GM23338 (cell line): ENCODE measurements at regions not wholly inside any gene's neighbourhood (a gene's known extent, or its start where the extent isn't known, plus 50 kb on each side); places are given as distances from the start of the nearest gene placed in this dataset.

Experiments
- ATAC-seq: fragments of 200-7000 bp; cut with Tn5 transposase; 3 replicates; pipeline ENCODE4 v1.9.1; 2020
- DNase-seq: peaks from one replicate; pipeline ENCODE4 v3.0.0-alpha.2; 2015; ENCODE audit warnings: low spot score
- H2AFZ ChIP-seq: fragments of 200-600 bp; sonication (generic); 2 replicates; pipeline ENCODE4 v1.8.0; 2016; ENCODE audit warnings: antibody characterized with exemption, mild to moderate bottlenecking, moderate library complexity
- H3F3A ChIP-seq: fragments of 200-600 bp; sonication (generic); replicated peaks from 2 replicates; pipeline ENCODE4 v1.8.0; 2017; ENCODE audit warnings: antibody characterized with exemption, mixed run types, low read depth
- H3K27ac ChIP-seq: fragments of 200-600 bp; sonication (generic); 2 replicates; pipeline ENCODE4 v1.6.1; 2016; ENCODE audit warnings: low read depth
- H3K27me3 ChIP-seq: fragments of 200-600 bp; sonication (generic); 2 replicates; pipeline ENCODE4 v1.8.0; 2016; ENCODE audit warnings: mild to moderate bottlenecking, mixed run types, moderate library complexity; ENCODE audit not compliant: insufficient read depth
- H3K36me3 ChIP-seq: fragments of 200-600 bp; sonication (generic); 2 replicates; pipeline ENCODE4 v1.8.0; 2016; ENCODE audit warnings: mild to moderate bottlenecking; ENCODE audit not compliant: insufficient read depth
- H3K4me1 ChIP-seq: fragments of 200-600 bp; sonication (generic); 2 replicates; pipeline ENCODE4 v1.8.0; 2016; ENCODE audit warnings: mild to moderate bottlenecking, moderate library complexity; ENCODE audit not compliant: insufficient read depth
- H3K4me2 ChIP-seq: fragments of 200-600 bp; sonication (generic); 2 replicates; pipeline ENCODE4 v1.7.1; 2017; ENCODE audit warnings: mixed run types
- H3K4me3 ChIP-seq: fragments of 200-600 bp; sonication (generic); 2 replicates; pipeline ENCODE4 v1.6.1; 2016; ENCODE audit warnings: mixed run types
- H3K79me2 ChIP-seq: fragments of 200-600 bp; sonication (generic); replicated peaks from 2 replicates; pipeline ENCODE4 v1.8.0; 2017; ENCODE audit warnings: mild to moderate bottlenecking; ENCODE audit not compliant: insufficient read depth
- H3K9me2 ChIP-seq: fragments of 200-600 bp; sonication (generic); 2 replicates; pipeline ENCODE4 v1.8.0; 2017; ENCODE audit not compliant: insufficient read depth
- H4K20me1 ChIP-seq: fragments of 200-600 bp; sonication (generic); replicated peaks from 2 replicates; pipeline ENCODE4 v1.8.0; 2017; ENCODE audit warnings: mild to moderate bottlenecking; ENCODE audit not compliant: insufficient read depth
- H3K27ac Mint-ChIP-seq: 2 replicates; pipeline ENCODE4 v1.8.0; 2020; ENCODE audit warnings: inconsistent platforms, mild to moderate bottlenecking, moderate library complexity, mixed read lengths
- H3K27me3 Mint-ChIP-seq: 3 replicates; pipeline ENCODE4 v1.8.0; 2022; ENCODE audit warnings: low read depth, mild to moderate bottlenecking, moderate library complexity, mixed read lengths, inconsistent platforms; ENCODE audit not compliant: insufficient read depth, poor library complexity
- H3K36me3 Mint-ChIP-seq: 3 replicates; pipeline ENCODE4 v1.8.0; 2021; ENCODE audit warnings: low read depth, mild to moderate bottlenecking, inconsistent platforms, moderate library complexity, mixed read lengths
- H3K4me1 Mint-ChIP-seq: 3 replicates; pipeline ENCODE4 v1.8.0; 2020; ENCODE audit warnings: mild to moderate bottlenecking, inconsistent platforms, mixed read lengths
- H3K4me3 Mint-ChIP-seq: 3 replicates; pipeline ENCODE4 v1.8.0; 2021; ENCODE audit warnings: moderate library complexity, mild to moderate bottlenecking, inconsistent platforms, mixed read lengths
- H3K9me3 Mint-ChIP-seq: 3 replicates; pipeline ENCODE4 v1.8.0; 2020; ENCODE audit warnings: moderate library complexity, mild to moderate bottlenecking, inconsistent platforms, mixed read lengths
- CTCF ChIP-seq, 2 experiments: fragments of 200-600 bp in 1 of 2; sonication (generic) in 1 of 2; conservative IDR thresholded peaks; 2 replicates each; pipeline versions ENCODE4 v1.5.1 to v1.6.1; 2016 to 2017; ENCODE audit warnings: antibody characterized with exemption in 2 of 2, low read depth in 2 of 2, mild to moderate bottlenecking in 2 of 2, moderate library complexity in 1 of 2
- NANOG ChIP-seq: IDR thresholded peaks from 2 replicates; pipeline ENCODE4 v1.6.1; 2016; ENCODE audit warnings: antibody characterized with exemption, borderline replicate concordance
- ZNF331 ChIP-seq: fragments of 250-450 bp; sonication (Bioruptor Pico); IDR thresholded peaks from 2 replicates; pipeline ENCODE4 v1.5.0; 2020; ENCODE audit warnings: low read depth, mild to moderate bottlenecking, moderate library complexity
- TF ChIP-seq, protein P1 (sequence below): IDR thresholded peaks from 2 replicates; pipeline ENCODE4 v1.6.1; 2016; ENCODE audit warnings: antibody characterized with exemption
- TF ChIP-seq, protein P2 (sequence below): fragments of 250-450 bp; sonication (Bioruptor Pico); IDR thresholded peaks from 2 replicates; pipeline ENCODE4 v1.5.0; 2020; ENCODE audit warnings: mild to moderate bottlenecking, moderate library complexity

DNA sequence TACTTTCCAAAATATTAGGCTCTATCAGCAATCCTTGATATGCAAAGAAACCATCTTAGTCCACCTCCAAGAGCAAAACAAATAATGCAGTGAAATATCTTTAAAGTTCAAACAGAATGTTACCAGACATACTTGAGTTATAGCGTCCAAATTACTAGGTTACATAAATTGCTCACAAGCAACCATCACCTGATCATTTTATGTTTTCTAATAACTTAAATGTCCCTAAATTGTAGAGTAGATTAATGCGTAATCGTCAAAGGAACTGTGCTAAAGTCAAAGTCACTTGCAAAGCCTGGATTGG lies 350.6 kb upstream of the ARGLU1 start:
- H3K36me3 ChIP-seq, result no peaks in the 10 kb centered on the region
- H3K27me3 Mint-ChIP-seq, result peaks cover 22% of the 10 kb centered on the region
- no peak overlapping the region for H3K4me3 ChIP-seq
- H4K20me1 ChIP-seq, result no peaks in the 10 kb centered on the region
- H3K4me2 ChIP-seq, result peak overlapping the region; percentile 86
- no peak for TF ChIP-seq CTCF (conservative IDR thresholded peaks at IDR 0.05; ENCODE audit: low read depth in 2 of 2)
- no peak for TF ChIP-seq ZNF331
- TF ChIP-seq, protein P1, sequence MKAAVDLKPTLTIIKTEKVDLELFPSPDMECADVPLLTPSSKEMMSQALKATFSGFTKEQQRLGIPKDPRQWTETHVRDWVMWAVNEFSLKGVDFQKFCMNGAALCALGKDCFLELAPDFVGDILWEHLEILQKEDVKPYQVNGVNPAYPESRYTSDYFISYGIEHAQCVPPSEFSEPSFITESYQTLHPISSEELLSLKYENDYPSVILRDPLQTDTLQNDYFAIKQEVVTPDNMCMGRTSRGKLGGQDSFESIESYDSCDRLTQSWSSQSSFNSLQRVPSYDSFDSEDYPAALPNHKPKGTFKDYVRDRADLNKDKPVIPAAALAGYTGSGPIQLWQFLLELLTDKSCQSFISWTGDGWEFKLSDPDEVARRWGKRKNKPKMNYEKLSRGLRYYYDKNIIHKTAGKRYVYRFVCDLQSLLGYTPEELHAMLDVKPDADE, result no peak
- TF ChIP-seq, protein P2, sequence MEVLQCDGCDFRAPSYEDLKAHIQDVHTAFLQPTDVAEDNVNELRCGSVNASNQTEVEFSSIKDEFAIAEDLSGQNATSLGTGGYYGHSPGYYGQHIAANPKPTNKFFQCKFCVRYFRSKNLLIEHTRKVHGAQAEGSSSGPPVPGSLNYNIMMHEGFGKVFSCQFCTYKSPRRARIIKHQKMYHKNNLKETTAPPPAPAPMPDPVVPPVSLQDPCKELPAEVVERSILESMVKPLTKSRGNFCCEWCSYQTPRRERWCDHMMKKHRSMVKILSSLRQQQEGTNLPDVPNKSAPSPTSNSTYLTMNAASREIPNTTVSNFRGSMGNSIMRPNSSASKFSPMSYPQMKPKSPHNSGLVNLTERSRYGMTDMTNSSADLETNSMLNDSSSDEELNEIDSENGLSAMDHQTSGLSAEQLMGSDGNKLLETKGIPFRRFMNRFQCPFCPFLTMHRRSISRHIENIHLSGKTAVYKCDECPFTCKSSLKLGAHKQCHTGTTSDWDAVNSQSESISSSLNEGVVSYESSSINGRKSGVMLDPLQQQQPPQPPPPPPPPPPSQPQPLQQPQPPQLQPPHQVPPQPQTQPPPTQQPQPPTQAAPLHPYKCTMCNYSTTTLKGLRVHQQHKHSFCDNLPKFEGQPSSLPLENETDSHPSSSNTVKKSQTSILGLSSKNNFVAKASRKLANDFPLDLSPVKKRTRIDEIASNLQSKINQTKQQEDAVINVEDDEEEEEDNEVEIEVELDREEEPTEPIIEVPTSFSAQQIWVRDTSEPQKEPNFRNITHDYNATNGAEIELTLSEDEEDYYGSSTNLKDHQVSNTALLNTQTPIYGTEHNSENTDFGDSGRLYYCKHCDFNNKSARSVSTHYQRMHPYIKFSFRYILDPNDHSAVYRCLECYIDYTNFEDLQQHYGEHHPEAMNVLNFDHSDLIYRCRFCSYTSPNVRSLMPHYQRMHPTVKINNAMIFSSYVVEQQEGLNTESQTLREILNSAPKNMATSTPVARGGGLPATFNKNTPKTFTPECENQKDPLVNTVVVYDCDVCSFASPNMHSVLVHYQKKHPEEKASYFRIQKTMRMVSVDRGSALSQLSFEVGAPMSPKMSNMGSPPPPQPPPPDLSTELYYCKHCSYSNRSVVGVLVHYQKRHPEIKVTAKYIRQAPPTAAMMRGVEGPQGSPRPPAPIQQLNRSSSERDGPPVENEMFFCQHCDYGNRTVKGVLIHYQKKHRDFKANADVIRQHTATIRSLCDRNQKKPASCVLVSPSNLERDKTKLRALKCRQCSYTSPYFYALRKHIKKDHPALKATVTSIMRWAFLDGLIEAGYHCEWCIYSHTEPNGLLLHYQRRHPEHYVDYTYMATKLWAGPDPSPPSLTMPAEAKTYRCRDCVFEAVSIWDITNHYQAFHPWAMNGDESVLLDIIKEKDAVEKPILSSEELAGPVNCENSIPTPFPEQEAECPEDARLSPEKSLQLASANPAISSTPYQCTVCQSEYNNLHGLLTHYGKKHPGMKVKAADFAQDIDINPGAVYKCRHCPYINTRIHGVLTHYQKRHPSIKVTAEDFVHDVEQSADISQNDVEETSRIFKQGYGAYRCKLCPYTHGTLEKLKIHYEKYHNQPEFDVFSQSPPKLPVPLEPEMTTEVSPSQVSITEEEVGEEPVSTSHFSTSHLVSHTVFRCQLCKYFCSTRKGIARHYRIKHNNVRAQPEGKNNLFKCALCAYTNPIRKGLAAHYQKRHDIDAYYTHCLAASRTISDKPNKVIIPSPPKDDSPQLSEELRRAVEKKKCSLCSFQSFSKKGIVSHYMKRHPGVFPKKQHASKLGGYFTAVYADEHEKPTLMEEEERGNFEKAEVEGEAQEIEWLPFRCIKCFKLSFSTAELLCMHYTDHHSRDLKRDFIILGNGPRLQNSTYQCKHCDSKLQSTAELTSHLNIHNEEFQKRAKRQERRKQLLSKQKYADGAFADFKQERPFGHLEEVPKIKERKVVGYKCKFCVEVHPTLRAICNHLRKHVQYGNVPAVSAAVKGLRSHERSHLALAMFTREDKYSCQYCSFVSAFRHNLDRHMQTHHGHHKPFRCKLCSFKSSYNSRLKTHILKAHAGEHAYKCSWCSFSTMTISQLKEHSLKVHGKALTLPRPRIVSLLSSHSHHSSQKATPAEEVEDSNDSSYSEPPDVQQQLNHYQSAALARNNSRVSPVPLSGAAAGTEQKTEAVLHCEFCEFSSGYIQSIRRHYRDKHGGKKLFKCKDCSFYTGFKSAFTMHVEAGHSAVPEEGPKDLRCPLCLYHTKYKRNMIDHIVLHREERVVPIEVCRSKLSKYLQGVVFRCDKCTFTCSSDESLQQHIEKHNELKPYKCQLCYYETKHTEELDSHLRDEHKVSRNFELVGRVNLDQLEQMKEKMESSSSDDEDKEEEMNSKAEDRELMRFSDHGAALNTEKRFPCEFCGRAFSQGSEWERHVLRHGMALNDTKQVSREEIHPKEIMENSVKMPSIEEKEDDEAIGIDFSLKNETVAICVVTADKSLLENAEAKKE (CRISPR knock-in tag), result no peak
- TF ChIP-seq NANOG, result no peak
- H3K36me3 Mint-ChIP-seq, result no peaks in the 10 kb centered on the region
- no peaks in the 10 kb centered on the region; the same call in 1 of the 2 replicates for H3F3A ChIP-seq
- peaks cover 55% of the 10 kb centered on the region for H3K4me1 ChIP-seq
- H3K9me3 Mint-ChIP-seq, result no peaks in the 10 kb centered on the region
- no peaks in the 10 kb centered on the region for H3K79me2 ChIP-seq
- 0 out of 2 replicates have a peak, but pooled peaks cover 5% of the 10 kb centered on the region for H3K27me3 ChIP-seq
- no peak overlapping the region for H3K4me3 Mint-ChIP-seq
- DNase-seq (no peak), ATAC-seq (no peak)
- peaks cover 73% of the 10 kb centered on the region for H3K4me1 Mint-ChIP-seq
- H3K9me2 ChIP-seq, result no peaks in the 10 kb centered on the region
- no peak overlapping the region for H3K27ac Mint-ChIP-seq
- H3K27ac ChIP-seq, result no peak overlapping the region
- H2AFZ ChIP-seq, result no peak overlapping the region
